ENCODE measurements at regions not wholly inside any gene's neighbourhood (a gene's known extent, or its start where the extent isn't known, plus 50 kb on each side); places are given as distances from the start of the nearest gene placed in this dataset.
"Not testable (repeated sequence)": the region's sequence is repeated elsewhere in the genome, so short reads cannot be mapped to it uniquely, and the experiment has no call there.

DNA sequence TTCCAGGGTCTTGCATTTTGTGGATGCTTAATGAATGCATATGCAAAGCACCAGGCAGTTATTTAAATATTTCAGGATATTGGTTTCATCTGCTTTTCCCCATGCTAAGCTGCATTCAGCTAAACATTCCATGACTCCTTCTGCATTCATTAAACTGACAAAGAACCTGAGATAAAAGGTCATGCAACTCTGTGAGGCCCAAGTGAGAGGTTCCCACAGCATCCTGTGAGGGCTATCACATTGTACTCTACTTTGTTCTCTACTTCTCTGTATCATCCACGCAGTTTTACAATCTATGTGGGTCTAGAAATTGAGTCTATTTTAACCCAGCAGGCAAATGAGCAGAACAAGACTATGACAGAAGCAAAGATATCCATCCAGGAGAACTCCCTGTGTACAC, 86.4 kb upstream of the PRSS16 start:
- DNase-seq (ENCODE audit: low spot score) = no peak

- DNase-seq (ENCODE audit: low spot score) = no peak
Observed at GRCh38 chr6:27161603-27161945, 85.9 kb upstream of the PRSS16 start.

DNA sequence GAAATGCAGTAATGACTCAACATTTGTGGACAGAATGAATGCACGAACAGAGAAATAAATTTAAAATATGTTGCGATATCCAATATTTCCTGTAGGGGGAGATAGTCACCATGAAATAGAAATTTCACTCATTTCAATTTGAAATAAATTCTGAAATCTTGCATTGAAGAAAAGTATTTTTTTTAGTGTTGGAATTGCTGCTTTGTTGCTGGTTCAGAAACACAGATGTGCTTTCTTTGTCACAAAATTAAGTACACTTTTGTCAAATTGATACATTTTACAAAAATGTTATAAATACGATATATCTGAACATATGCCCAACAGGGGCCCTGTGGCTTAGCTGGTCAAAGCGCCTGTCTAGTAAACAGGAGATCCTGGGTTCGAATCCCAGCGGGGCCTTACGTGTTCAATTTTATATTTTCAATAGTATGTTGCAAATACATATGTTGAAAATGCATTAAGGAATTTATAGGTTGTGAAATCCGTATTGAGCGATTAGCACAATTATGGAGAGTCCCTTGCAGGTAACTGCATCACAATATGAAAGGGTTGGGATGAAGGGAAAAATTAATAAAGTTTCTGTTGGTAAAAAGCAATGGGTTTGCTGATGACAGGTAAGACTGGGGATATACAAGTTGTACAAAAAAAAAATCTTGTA, 85.4 kb upstream of the PRSS16 start:
- no peak for DNase-seq (ENCODE audit: low spot score)

DNA sequence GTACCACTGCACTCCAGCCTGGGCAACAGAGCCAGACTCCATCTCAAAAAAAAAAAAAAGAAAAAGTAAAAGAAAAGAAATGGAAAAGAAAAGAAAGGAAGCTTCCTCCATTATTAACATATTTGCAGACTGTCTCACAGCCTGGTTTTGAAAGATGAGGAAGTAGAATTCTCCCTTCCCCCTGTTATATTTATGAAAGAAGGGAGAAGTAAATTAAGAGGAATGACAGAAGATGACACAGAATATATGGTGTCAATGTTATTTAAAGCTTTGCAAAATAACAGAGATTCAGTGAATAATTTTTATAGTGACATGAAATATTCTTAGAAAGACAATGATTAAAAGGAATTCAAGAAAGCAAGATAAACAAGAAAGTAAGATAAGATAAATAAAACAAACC, 83.7 kb upstream of the PRSS16 start:
- no peak for DNase-seq (ENCODE audit: low spot score)

GRCh38 chr6:27168108-27168507, 79.4 kb upstream of the PRSS16 start:
- no peak for DNase-seq (ENCODE audit: low spot score)

- no peak for DNase-seq (ENCODE audit: low spot score)
Observed at GRCh38 chr6:27168586-27169443, 78.7 kb upstream of the PRSS16 start.

DNA sequence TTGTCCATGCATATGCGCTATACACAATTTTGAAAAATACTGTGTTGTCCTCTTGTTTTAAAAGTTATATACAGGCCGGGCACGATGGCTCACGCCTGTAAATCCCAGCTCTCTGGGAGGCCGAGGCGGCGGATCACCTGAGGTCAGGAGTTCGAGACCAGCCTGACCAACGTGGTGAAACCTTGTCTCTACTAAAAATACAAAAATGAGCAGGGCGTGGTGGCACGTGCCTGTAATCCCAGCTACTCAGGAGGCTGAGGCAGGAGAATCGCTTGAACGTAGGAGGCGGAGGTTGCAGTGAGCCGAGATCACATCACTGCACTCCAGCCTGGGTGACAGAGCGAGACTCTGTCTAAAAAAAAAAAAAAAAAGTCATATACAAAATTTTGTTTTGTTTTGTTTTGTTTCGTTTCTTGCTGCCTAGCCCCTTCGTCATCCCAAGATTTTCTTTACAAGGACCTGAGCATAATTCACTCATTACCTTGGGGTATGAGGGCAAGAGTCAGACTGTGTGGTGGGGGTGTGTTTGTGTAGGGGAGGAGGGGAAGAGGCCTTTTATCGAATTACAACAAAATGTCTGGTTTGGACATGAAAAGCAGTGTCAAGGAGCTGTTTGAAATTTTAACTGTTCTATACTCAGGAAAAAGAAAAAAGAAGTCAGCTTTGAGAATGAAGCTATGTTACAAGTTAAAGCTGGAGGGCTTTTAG, 74.8 kb upstream of the PRSS16 start:
- not testable (repeated sequence) for DNase-seq (ENCODE audit: low spot score)

GRCh38 chr6:27173232-27173601, 74.3 kb upstream of the PRSS16 start:
- DNase-seq (ENCODE audit: low spot score) = not testable (repeated sequence)

GRCh38 chr6:27174958-27175357, 72.5 kb upstream of the PRSS16 start:
- DNase-seq (ENCODE audit: low spot score) = no peak

DNA sequence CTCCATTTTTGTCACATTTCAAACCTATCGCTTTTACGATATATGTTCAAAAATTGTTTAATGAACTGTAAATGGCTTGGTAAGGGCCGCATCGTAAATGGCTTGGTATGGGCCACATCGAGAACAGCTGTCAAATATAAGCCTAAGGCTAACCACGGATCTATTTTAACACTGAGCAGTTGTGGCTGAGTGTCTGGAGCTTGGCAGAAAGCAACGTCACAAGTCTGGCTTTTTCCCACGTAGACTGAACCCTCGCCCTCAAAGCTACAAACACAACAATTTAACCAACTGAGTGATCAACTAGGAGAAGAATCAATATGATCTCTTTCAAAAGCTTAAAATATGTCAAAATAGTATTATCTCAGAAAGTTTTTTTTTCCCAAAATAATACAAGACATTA, 71.4 kb upstream of the PRSS16 start:
- DNase-seq (ENCODE audit: low spot score) = no peak

DNA sequence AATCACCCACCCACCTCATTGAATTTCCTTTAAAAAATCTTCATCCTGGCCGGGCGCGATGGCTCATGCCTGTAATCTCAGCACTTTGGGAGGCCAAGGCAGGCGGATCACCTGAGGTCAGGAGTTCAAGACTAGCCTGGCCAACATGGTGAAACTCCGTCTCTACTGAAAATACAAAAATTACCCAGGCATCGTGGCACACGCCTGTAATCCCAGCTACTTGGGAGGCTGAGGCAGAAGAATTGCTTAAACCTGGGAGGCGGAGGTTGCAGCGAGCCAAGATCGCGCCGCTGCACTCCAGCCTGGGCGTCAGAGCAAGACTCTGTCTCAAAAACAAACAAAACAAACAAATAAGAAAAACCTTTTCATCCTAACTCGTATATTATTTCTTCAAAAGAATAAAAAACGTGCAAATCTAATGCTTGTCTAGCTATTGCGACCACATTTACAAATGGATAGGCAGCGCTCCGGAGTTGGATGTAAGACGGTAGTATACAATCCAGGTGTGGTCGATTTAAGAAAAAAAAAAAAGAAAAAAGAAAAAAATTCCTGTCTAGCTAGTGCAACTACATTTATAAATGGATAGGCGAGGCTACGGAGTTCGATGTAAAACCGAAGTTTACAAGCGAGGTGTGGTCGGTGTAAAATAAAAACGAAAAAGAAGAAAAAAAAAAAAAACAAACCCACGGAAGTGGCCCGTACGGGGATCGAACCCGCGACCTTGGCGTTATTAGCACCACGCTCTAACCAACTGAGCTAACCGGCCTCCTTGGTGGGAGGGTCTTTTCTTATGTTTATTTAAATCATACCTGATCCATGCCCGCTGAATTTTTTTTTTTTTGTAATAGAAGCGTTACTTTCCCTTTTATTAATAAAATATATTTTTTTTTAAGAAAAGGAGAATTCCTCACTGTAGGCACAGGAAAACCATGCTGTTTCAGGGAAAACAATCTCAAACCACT, 70.7 kb upstream of the PRSS16 start:
- DNase-seq (ENCODE audit: low spot score) = peak; percentile 67

DNA sequence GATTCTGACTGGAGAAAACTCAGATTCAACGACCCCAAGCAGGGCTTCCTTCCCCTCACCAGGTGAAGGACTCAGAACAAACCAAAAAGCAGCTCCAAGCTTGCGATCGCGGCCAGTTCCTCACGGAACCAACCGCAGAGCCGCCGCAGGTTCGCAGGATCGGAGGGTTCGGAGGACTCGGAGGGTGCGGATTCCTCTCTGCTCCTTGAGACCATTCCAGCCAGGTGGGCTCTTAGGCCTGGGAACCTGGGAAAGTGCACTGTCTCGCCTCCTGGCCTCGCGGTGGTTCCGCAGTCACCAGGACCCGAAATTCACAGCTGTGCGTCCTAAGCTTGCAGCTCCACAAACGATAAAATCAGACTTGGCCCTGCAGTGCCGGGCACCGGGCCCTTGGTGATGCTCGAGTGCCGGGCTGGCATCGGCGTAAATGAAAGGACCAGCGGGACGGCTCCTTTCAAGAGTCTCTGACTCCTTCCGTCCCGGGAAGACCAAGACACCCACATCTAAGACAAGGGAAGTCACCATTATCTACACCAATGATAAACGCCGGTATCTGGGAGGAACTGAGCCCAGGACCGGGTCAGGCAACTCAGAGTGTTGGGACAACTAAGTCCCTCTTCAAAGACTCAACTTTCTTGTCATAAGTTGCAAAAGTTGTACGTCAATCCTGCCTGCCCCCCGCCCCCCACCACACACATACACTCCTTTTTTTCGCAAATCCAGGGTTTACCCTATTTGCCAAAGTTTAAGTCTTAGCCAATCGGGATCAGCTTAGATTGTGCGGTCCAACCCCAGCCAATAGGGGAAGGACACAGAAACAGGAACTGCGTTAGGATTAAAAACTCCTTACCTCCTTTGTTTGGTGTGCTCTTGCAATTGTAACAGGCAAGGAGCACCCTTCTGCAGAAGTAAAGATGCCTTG, 69.8 kb upstream of the PRSS16 start:
- peak; percentile 84 for DNase-seq (ENCODE audit: low spot score)

DNA sequence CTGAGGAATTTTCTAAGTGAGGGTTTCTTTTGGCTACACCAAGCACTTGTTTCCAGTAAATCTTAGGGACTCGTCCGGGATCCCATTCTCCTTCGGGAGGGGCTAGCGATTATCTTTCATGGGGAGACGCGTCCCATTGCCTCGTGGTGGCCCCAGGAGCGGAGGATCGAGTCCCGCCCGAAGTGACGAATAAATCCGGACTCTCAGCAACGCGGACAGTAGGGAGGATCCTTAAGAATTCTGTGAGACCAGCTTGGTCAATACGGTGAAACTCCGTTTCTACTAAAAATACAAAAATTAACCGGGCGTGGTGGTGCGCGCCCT, 69.1 kb upstream of the PRSS16 start:
- no peak for DNase-seq (ENCODE audit: low spot score)

- no peak for DNase-seq (ENCODE audit: low spot score)
Observed at GRCh38 chr6:27178860-27179259, 68.6 kb upstream of the PRSS16 start.

GRCh38 chr6:27183060-27183832, 64.3 kb upstream of the PRSS16 start:
- DNase-seq (ENCODE audit: low spot score) = no peak

- no peak for DNase-seq (ENCODE audit: low spot score)
Observed at GRCh38 chr6:27187231-27188060, 60.1 kb upstream of the PRSS16 start.

- DNase-seq (ENCODE audit: low spot score) = peak; percentile 55
Observed at GRCh38 chr6:27188061-27188884, 59.2 kb upstream of the PRSS16 start.

- DNase-seq (ENCODE audit: low spot score) = peak; percentile 65
Observed at GRCh38 chr6:27188885-27189418, 58.5 kb upstream of the PRSS16 start.

Data from mucosa of gallbladder (tissue), 1 donor.